ENCODE measurements at regions not wholly inside any gene's neighbourhood (a gene's known extent, or its start where the extent isn't known, plus 50 kb on each side); places are given as distances from the start of the nearest gene placed in this dataset.

GRCh38 chr5:44645502-44645901, 163.2 kb upstream of the MRPS30 start:
- Histone ChIP-seq H4K91ac (ENCODE audit: insufficient read depth, low read depth, low read length) (no peak overlapping the region), H3K9ac (ENCODE audit: low read depth, low read length) (no peak overlapping the region), H2BK5ac (ENCODE audit: low read depth, low read length, poor library complexity, severe bottlenecking) (no peak overlapping the region), H2BK15ac (ENCODE audit: low read depth, low read length) (no peak overlapping the region), H3K27ac (ENCODE audit: insufficient read depth, low read length) (no peak overlapping the region), H2AK5ac (ENCODE audit: low read depth, low read length) (no peak overlapping the region), H3K79me1 (ENCODE audit: low read depth in 1 of 2, low read length in 2 of 2) (no peaks in the 10 kb centered on the region), H3K4me2 (ENCODE audit: low read depth, low read length) (no peak overlapping the region), H2BK120ac (ENCODE audit: low read depth, low read length) (no peak overlapping the region), H2AK9ac (replicated peaks; ENCODE audit: low read depth, low read length, poor library complexity) (no peak overlapping the region), H3K9me3 (ENCODE audit: control insufficient read depth, insufficient read depth, low read length) (0 out of 2 replicates have a peak, but pooled peaks cover 3% of the 10 kb centered on the region), H3K9me1 (ENCODE audit: insufficient read depth, low read length) (no peaks in the 10 kb centered on the region), H3K27me3 (ENCODE audit: control insufficient read depth, insufficient read depth, low read length) (no peaks in the 10 kb centered on the region), H2AFZ (replicated peaks; ENCODE audit: low read length, poor library complexity) (no peak overlapping the region), H2BK20ac (ENCODE audit: low read depth, low read length) (no peak overlapping the region), H3K4me3 (ENCODE audit: insufficient read depth, low read depth, low read length) (no peak overlapping the region), H4K8ac (ENCODE audit: low read depth in 2 of 2, low read length in 2 of 2) (no peak overlapping the region), H3K4ac (ENCODE audit: low read depth, low read length) (no peak overlapping the region), H3K56ac (ENCODE audit: extremely low read depth, insufficient read depth, low read length) (no peak overlapping the region), H4K5ac (ENCODE audit: low read depth, low read length) (no peak overlapping the region), H3K4me1 (ENCODE audit: control insufficient read depth, insufficient read depth, low read length) (no peaks in the 10 kb centered on the region), H3K14ac (replicated peaks; ENCODE audit: low read depth, low read length) (no peak overlapping the region), H3K36me3 (ENCODE audit: control insufficient read depth, insufficient read depth, low read length) (no peaks in the 10 kb centered on the region), H3K18ac (ENCODE audit: low read depth, low read length) (no peak overlapping the region), H4K20me1 (ENCODE audit: insufficient read depth, low read length) (no peaks in the 10 kb centered on the region), H3K23ac (ENCODE audit: low read depth, low read length) (no peak overlapping the region)
- no CpG with 5 or more reads among the region's 2 CpGs for WGBS, 2 experiments (ENCODE audit: extremely low coverage in 2 of 2, insufficient read length in 1 of 2)
- ChIA-PET POLR2A (ENCODE audit: unreplicated experiment) (no interaction called here), CTCF (no interaction called here)
- ATAC-seq (ENCODE audit: low read depth): no peak
- in situ Hi-C loops (cut with MboI; ENCODE audit: low sequenced_read_pairs) (no loop called here), dilution Hi-C loops (cut with HindIII; ENCODE audit: low sequenced_read_pairs, unreplicated experiment) (no loop called here), intact Hi-C loops (cut with micrococcal nuclease) (no loop called here)
- TF ChIP-seq MXI1 (IDR thresholded peaks at IDR 0.05; ENCODE audit: borderline replicate concordance, low read depth, low read length): no peak
- no TSS peak for BruUV-seq (replicated peaks)
- DNase-seq: no peak

All from IMR-90 (cell line).